Activated T-cell treated with anti-CD3 and anti-CD28 coated beads for 24 hours (primary cell): ENCODE measurements at regions not wholly inside any gene's neighbourhood (a gene's known extent, or its start where the extent isn't known, plus 50 kb on each side); places are given as distances from the start of the nearest gene placed in this dataset.

Source experiments
- DNase-seq: peaks from one replicate; pipeline ENCODE4 v3.0.0-alpha.2; 2020; ENCODE audit warnings: low read depth

- DNase-seq, result no peak
These were observed 80.7 kb upstream of the NHSL1 start for GRCh38 chr6:138580040-138580439.

DNA sequence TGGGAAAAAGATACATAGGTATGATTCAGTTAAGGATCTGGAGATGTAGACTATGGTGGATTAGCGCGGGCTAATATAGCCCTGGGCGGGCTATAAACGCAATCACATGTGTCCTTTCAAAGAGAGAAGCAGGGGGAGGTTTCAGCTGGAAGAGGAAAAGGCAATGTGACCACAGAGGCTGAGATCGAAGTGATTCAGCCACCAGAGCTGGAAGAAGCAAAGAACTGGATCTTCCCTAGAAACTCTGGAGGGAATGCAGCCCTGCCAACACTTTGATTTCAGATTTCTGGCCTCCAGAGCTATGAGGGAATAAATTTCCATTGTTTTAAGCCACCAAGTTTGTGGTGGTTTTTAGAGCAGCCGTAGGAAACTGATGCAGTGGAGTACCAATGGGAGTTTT, 81.5 kb upstream of the NHSL1 start:
- DNase-seq, result no peak

DNA sequence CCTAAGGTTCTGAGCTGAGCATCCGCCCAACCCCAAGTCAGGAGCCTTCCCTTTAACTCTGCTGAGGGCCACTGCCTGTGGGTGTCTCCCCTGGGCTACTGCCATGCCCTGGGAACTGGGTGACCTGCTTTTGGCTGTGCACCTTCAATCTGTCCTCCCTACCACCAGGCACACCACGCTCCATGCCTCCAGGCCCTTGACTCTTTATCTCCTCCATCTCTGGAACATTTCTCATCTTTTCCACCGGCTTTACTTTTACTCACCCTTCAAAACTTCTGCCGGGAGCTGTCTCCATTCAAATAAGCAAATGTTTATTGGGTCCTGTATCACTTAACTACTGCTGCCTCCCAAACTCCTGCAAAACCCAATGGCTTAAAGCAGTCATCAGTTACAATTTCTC, 83.3 kb upstream of the NHSL1 start:
- no peak for DNase-seq

- DNase-seq, result no peak
These were observed 87.3 kb upstream of the NHSL1 start for GRCh38 chr6:138586638-138587037.

DNA sequence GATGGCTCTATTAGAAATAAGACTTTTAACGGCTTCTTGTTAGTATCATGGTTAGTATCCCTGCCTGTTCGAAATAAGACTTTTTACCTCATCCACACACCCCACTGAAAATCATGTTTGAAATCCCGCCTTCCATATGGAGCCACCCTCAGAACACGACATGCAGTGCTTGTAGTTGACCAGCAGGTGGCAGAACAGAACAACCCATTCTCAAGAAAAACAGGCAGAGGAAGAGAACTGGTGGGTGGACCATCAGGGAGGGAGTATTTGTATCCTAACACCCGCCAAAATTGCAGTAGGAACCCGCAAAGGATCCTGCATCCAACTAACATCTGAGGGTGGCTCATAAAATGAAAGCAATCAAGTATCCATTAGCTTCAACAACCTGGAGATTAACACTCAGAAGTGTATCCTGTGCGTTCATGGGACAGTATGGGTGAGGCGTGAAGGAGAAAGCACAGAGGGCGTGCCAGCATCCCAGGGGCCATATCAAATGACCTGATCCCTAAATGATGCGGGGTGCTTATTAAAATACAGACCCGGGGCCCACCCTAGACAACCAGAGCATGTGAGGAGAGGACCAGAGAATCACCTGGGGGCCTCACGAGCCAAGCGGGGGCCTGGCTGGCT, 89.6 kb upstream of the NHSL1 start:
- peak; percentile 52 for DNase-seq

DNA sequence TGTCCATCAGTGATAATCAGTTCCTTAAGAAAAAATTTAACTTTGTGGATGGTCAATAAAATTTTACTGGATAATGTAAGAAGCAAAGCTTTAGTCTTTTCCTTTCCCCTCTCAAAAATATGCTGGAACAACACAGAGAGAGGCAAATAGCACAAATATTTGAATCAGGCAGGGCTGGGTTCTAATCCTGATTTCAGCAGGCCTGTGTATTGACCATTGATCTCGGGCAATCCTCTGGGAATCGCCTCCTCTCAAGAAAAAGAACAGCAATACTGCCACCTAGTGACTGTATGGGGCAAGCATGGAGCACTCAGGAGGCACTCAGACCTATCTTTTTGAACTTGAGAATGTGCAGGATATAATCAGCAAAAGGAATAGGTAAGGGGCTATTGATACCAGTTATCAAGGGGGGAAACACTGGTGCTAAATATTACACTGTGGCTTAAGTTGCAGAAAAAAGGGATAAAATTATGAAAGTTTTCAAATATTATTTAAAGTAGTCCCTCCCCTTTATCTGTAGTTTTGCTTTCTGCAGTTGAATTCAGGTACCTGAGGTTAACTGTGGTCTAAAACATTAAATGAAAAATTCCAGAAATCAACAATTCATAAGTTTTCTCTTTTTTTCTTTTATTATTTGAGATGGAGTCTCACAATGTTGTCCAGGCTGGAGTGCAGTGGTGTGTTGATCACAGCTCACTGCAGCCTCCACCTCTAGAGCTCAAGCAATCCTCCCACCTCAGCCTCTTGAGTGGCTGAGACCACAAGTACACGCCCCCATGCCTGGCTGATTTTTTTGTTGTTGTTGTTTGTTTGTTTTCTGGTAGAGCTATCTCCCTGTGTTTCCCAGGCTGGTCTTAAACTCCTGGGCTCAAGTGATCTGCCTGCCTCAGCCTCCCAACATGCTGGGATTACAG, 91.8 kb upstream of the NHSL1 start:
- peak; percentile 25 for DNase-seq

DNA sequence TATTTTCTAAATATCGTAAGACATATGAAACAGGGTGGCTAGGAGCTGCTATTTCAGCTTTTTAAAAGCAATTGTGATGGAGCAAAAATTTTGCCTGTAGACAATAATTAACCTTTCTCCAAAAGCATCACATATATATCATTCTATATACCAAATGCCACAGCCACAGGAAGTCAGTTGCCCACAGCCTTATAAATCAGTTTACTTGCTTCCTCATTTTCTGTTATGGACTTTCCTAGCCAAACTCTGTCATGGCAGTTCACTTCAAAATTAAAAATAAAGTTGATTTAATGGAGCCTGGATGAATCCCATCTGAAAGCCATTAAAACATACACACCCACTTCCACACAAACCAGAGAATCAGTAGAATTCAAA, 93.4 kb upstream of the NHSL1 start:
- no peak for DNase-seq

DNA sequence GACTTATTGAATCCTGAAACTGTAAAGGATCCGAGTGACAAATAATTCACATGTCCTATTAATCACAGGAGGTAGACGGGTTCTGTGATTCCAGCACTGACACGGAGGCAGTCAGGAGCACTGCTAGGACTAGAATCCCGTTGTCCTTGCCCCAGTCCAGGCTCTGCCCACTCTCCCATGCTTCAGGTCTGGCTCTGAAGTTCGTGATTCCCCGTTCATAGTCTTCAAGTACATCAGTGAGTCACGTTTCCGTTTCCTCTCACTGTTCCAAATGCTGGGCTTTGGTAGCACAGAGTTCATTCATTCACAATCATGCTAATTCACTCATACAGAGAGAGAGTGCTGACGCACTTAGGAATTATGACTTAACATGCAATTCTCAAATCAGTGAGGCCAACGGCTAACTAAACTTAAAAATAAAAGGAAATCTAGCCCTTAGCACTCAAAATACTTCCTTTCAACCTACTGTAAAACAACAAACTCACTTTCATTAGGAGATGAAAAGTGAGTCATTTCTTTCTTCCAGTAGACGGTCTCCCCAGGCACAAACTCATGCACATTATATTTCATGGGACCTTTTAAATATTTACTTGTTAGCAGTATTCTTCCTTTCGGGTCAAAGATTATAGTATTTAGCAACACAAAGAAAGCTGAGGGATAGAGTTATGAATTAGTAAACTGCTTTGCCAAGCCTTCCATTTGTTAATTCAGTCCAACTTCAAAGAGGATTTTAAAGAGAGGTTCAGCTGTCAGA, 94.0 kb upstream of the NHSL1 start:
- peak; percentile 36 for DNase-seq

GRCh38 chr6:138593909-138594757, 94.8 kb upstream of the NHSL1 start:
- DNase-seq, result no peak

DNA sequence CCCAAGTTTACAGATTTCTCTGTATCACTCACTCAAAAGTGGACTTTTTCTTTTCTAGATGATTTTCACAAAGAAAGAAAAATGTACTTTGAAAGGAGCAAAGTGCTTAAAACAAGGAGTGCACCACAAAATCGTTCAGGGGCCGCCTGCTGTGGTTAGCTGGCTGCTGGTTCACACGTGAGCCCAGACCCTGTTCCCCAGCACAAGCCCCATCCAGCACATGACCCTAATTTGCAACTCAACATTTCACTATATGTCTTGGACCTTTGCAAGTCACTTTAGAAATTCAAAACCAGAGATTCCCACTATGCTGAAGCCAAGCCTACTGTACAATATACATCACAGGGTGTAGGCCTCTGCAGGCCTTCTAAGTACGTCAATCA, 95.5 kb upstream of the NHSL1 start:
- DNase-seq, result no peak

- DNase-seq, result no peak
These were observed 96.8 kb upstream of the NHSL1 start for GRCh38 chr6:138596126-138596525.

DNA sequence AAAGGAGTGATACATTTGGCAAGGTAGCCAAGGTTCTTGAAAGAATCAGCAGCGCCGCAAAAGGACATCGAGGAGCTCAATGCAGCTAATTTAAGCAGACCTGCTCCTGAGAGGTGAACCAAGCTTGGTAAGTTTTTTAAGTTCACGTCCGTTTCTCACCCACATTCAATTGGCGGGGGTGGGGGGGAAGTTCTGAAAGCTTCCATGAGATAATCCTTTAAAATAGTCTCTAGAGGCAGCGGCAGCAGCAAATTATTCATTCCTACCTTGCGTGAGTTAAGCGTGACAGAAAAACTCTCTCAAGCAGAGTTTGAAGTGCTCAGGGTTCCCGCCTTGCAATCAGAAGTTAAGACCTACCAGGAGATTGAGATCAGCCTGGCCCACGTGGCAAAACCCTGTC, 97.3 kb upstream of the NHSL1 start:
- no peak for DNase-seq

DNA sequence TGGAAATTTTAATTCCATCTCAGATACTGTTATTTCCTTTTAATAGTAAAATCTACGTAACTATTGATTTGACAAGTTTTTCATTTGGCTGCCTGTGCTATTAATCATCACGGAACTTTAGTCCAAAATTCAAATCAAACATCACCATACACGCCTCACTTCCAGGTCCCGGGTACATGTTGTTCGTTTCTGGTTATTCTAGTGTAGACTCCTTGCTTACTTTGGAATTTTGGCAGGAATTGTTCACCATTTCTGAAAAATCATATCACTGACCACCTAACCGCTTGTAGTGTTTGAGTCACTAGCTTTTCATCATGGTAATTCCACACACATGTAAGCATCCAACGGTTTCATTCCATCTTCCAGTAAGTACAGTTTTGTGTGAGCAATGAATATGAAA, 98.0 kb upstream of the NHSL1 start:
- DNase-seq, result no peak

DNA sequence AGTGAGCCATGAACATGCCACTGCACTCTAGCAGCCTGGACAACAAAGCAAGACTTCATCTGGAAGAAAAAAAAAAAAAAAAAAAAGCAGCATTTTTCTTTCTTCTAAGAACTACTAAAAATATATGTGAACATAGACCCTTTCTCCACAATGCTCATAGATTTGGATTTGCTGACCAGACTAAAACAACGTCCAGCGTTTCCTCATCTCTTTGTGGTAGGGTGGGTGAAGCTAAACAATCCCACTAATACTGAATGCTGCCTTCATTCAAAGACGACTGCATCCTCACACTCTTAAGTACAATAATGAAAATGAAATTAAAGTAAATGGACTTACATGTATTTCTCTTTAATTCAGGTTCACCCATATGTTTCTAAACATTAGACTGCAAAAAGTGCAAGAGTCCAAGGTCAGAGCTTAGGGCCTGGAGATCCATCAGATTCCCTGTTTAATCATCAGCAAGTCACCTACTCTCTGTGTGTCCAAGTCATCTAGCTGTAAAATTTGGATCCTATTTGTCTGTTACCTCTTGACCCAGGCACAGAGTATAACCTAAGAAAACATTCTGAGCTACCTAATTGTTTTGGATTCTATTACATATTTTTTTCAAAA, 99.4 kb upstream of the NHSL1 start:
- DNase-seq, result no peak

GRCh38 chr6:138600261-138600660, 101.0 kb upstream of the NHSL1 start:
- no peak for DNase-seq

DNA sequence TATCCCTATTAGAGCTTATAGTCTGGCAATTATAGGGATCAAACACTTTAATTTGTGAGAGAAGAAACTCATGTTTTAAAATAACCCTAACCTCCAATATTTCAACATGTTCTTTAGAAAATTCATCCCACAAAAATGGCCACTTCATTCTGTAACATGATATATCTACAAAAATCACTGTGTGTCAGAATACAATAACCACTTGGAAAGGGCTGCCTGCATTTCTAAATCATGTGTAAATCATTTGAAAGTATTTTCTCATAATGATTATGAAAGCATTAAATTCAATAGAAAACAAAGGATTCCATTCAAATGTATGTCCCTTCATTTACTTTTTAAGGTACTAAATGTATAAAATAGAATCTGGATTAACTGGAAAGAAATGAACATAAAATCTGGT, 101.4 kb upstream of the NHSL1 start:
- DNase-seq, result no peak

DNA sequence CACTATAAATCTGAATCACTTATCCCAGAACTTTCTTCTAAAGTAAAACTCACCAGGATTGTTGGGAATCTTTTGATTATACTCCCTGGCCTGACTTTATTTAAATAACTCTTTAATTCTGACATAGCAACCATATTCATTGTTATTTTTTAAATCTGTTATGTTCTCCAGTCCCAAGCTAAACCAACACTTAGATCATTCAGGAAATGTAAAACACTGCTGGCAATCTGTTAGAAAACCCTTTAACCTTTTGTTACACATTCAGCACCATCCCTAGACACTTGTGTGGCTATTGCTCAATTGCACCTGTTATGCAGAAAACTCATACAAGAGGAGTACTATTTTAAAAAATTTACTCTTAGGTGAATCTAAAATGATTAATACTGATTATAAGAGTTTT, 101.8 kb upstream of the NHSL1 start:
- no peak for DNase-seq

DNA sequence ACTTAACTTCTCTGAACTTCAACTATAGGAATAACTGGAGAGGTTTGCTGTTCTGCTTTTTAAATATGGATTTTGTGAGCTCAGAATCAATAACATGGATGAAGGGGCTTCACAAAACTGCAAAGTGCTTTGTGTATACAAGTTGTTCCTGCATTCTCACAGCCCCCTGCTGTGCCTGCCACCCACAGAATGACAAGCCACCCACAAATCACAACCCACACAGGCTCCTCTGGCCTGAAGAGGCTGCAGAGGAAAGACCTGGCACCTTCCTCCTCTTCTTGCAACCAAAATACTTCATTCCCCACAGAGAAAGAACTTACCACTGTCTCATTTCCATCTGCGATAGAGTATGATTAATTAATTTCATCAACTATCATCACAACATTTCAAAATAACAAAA, 106.7 kb upstream of the NHSL1 start:
- no peak for DNase-seq

DNA sequence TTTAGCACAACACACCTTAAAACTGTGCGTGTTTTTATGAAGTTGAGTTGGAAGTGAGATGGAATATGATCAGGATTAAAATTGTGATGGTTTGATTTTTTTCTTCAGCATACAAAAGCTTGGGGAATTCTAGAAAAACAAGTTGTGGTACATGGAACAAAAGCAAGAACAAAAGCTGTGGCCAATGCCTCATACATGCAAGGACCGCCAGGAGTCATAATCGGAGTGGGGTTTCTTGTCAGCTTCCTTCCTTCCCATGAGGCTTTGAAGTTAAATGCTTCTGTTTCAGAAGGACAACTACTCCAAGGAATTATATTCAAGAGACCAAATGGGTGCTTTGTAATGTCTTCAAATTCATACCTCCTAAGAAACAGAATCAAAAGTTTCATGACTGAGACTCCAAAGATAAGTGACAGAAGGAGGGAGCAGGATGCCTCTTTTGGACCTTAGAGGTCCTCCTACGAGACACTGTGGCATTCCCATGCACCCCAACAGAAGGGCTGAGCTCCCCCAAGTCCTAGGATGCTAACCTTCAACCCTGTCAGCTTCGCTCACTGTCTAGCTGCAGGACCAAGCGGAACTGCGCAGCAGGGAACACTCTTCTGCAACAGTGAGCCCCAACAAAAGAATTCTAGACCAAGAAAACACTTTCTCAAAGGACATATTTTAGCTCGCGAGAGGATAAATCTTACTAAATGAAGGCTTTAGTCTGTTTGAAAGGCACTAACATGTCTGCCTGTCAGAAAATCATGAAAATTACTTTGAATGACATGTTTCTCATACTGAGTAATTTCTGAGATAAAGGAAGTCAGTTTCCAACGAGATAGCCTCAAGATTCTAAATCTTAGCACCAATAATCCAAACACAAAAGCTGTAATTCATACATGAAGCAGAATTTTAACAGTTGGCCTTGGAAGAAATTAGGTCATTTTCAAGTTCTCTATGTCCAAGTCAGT, 108.5 kb upstream of the NHSL1 start:
- DNase-seq, result no peak

- DNase-seq, result no peak
These were observed 109.6 kb upstream of the NHSL1 start for GRCh38 chr6:138608896-138609295.
